A673 (cell line): ENCODE measurements at regions not wholly inside any gene's neighbourhood (a gene's known extent, or its start where the extent isn't known, plus 50 kb on each side); places are given as distances from the start of the nearest gene placed in this dataset.

Source experiments
- BruUV-seq: library from RNA; stranded (reverse); fragments of 400-500 nt; replicated peaks from 2 replicates; lab custom pipeline; 2021; lab: Mats Ljungman, UMichigan
- CTCF ChIA-PET: fragments of 300-600 bp; sonication (Branson Sonifier 250); formaldehyde crosslinking; loops from one replicate; lab custom pipeline; 2022; ENCODE audit warnings: antibody characterized with exemption; lab: Charles Lee
- POLR2A ChIA-PET: fragments of 300-600 bp; sonication (Branson Sonifier 250); formaldehyde crosslinking; loops from one replicate; lab custom pipeline; 2022; ENCODE audit warnings: antibody characterized with exemption; ENCODE audit not compliant: low non-redundant PET; lab: Charles Lee
- DNase-seq: peaks from one replicate; pipeline ENCODE4 v3.0.0-alpha.2; 2015; ENCODE audit warnings: low spot score
- H3K27ac ChIP-seq: fragments of 200-600 bp; sonication (generic); 2 replicates; pipeline ENCODE4 v1.5.1; 2016; ENCODE audit warnings: mixed run types, low read depth, mild to moderate bottlenecking, mixed read lengths, antibody characterized with exemption, low read length; ENCODE audit not compliant: poor library complexity, severe bottlenecking
- H3K27me3 ChIP-seq: fragments of 200-600 bp; sonication (generic); replicated peaks from 2 replicates; pipeline ENCODE4 v1.6.1; 2017; ENCODE audit warnings: mixed run types, low read depth, mild to moderate bottlenecking, mixed read lengths, antibody characterized with exemption, low read length; ENCODE audit not compliant: insufficient read depth, poor library complexity
- H3K36me3 ChIP-seq: fragments of 200-600 bp; sonication (generic); 2 replicates; pipeline ENCODE4 v1.6.1; 2016; ENCODE audit warnings: mixed run types, mild to moderate bottlenecking, mixed read lengths, antibody characterized with exemption, low read length; ENCODE audit not compliant: insufficient read depth, poor library complexity, severe bottlenecking
- H3K4me1 ChIP-seq: fragments of 200-600 bp; sonication (generic); 2 replicates; pipeline ENCODE4 v1.6.1; 2017; ENCODE audit warnings: mixed run types, mild to moderate bottlenecking, mixed read lengths, antibody characterized with exemption, low read length; ENCODE audit not compliant: insufficient read depth, poor library complexity, severe bottlenecking
- H3K4me3 ChIP-seq: fragments of 200-600 bp; sonication (generic); 2 replicates; pipeline ENCODE4 v1.5.1; 2016; ENCODE audit warnings: low read depth, mixed run types, mild to moderate bottlenecking, mixed read lengths, low read length; ENCODE audit not compliant: poor library complexity, severe bottlenecking
- H3K9me3 ChIP-seq: fragments of 200-600 bp; sonication (generic); 2 replicates; pipeline ENCODE4 v1.6.1; 2016; ENCODE audit warnings: mixed run types, low read depth, mild to moderate bottlenecking, mixed read lengths, antibody characterized with exemption, low read length; ENCODE audit not compliant: poor library complexity, severe bottlenecking
- CTCF ChIP-seq: fragments of 300-800, 200-600 bp; sonication (generic); conservative IDR thresholded peaks from 2 replicates; pipeline ENCODE4 v1.5.1; 2017; ENCODE audit warnings: low read depth, mild to moderate bottlenecking, antibody characterized with exemption, low read length, moderate library complexity, mixed read lengths
- EZH2 ChIP-seq: fragments of 200-600 bp; sonication (generic); IDR thresholded peaks from 2 replicates; pipeline ENCODE4 v1.6.1; 2017; ENCODE audit warnings: borderline replicate concordance, low read depth, mild to moderate bottlenecking, mixed read lengths, antibody characterized with exemption, low read length; ENCODE audit not compliant: poor library complexity, severe bottlenecking
- intact Hi-C: fragments of 100-400 bp; cut with micrococcal nuclease; formaldehyde crosslinking; loops from one replicate; pipeline ENCODE4 v1.10.0; 2022; ENCODE audit not compliant: unreplicated experiment

DNA sequence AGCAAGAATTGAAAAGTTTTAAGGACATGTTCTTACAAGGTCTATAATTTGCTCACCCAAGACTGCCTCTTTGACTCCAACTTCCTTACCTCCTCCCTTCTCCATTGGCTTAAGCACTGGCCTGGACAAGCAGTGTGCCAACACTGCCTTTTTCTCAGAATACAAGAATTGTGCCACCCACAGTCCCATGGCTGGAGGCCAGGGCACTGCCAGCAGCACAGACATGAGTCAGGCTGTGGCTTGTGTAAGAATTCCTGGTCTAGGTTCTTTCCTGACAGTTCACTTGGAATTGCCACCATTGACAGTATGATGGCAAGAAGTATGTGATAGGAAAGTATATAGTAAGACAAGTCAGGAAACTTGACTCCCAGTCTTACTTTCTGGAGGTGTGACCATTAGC is 202.7 kb upstream of the MARCKS start:
- DNase-seq, result no peak
- no peaks in the 10 kb centered on the region for H3K36me3 ChIP-seq
- CTCF ChIA-PET, result no interaction called here
- TF ChIP-seq EZH2, result no peak
- TF ChIP-seq CTCF, result no peak
- no peaks in the 10 kb centered on the region for H3K9me3 ChIP-seq
- no TSS peak for BruUV-seq
- H3K4me1 ChIP-seq, result no peaks in the 10 kb centered on the region
- H3K27me3 ChIP-seq, result no peaks in the 10 kb centered on the region
- no peak overlapping the region for H3K4me3 ChIP-seq
- no peak overlapping the region for H3K27ac ChIP-seq
- POLR2A ChIA-PET, result no interaction called here
- intact Hi-C loops, result no loop called here

GRCh38 chr6:113655761-113656160 is 201.4 kb upstream of the MARCKS start:
- POLR2A ChIA-PET, result no interaction called here
- no peak for DNase-seq
- H3K36me3 ChIP-seq, result no peaks in the 10 kb centered on the region
- TF ChIP-seq EZH2 (no peak), CTCF (no peak)
- no TSS peak for BruUV-seq
- no peaks in the 10 kb centered on the region for H3K27me3 ChIP-seq
- CTCF ChIA-PET, result no interaction called here
- H3K4me1 ChIP-seq, result no peaks in the 10 kb centered on the region
- intact Hi-C loops, result no loop called here
- no peak overlapping the region for H3K4me3 ChIP-seq
- no peak overlapping the region for H3K27ac ChIP-seq
- H3K9me3 ChIP-seq, result no peaks in the 10 kb centered on the region

GRCh38 chr6:113659762-113660404 is 197.3 kb upstream of the MARCKS start:
- CTCF ChIA-PET, result no interaction called here
- H3K4me3 ChIP-seq, result no peak overlapping the region
- H3K27ac ChIP-seq, result no peak overlapping the region
- DNase-seq, result no peak
- H3K27me3 ChIP-seq, result no peaks in the 10 kb centered on the region
- no peaks in the 10 kb centered on the region for H3K36me3 ChIP-seq
- no peaks in the 10 kb centered on the region for H3K4me1 ChIP-seq
- H3K9me3 ChIP-seq, result no peaks in the 10 kb centered on the region
- intact Hi-C loops, result no loop called here
- BruUV-seq, result no TSS peak
- no peak for TF ChIP-seq CTCF
- TF ChIP-seq EZH2, result no peak
- POLR2A ChIA-PET, result interaction anchor here (0.6 kb wide), 1 partner anchor 36 kb away, joined by 4 read pairs; no protein-coding TSS in a partner anchor
